Activated CD8-positive, alpha-beta memory T cell treated with anti-CD3 and anti-CD28 coated beads, Interleukin-2, amount 50 U/mL, for 24 hours (primary cell): ENCODE measurements at regions not wholly inside any gene's neighbourhood (a gene's known extent, or its start where the extent isn't known, plus 50 kb on each side); places are given as distances from the start of the nearest gene placed in this dataset.
"Not testable (repeated sequence)": the region's sequence is repeated elsewhere in the genome, so short reads cannot be mapped to it uniquely, and the experiment has no call there.

Experiments used
- DNase-seq: peaks from one replicate; pipeline ENCODE4 v3.0.0-alpha.2; 2020; ENCODE audit errors: extremely low read depth

DNA sequence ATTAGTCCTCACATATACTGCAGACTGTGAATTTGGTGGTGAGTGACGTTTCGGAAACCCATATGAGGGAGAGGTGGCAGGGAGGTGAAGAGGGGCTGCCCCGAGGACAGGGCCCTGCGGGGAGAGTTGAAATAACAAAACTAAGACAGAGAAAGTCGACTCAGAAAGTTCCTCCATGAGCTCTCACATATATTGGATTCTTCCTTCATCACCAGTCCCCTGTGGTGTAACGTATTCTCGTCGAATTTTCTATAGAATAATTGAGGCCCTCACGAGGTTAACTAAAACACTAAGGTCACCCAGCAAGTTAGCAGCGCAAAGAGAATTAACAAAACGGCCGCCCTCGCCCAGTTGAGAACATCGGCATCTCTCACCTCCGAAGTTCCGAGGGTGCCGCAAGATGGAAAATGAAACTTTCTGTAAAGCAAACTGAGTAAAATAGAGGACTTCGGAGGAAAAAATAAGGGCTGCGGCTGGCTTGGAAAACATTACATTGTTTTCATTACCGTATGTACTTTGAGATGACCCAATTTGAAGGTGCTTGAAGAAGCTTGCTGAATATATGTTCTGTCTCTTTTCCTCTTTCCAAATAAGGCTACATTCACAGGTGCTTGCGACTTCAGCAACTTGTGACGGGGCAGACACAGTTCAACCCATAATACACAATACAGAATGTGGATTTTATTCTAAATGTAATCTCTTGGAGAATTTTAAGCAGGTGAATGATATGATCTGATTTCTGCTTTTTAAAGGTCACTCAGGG lies 490.9 kb upstream of the JARID2 start:
- no peak for DNase-seq

DNA sequence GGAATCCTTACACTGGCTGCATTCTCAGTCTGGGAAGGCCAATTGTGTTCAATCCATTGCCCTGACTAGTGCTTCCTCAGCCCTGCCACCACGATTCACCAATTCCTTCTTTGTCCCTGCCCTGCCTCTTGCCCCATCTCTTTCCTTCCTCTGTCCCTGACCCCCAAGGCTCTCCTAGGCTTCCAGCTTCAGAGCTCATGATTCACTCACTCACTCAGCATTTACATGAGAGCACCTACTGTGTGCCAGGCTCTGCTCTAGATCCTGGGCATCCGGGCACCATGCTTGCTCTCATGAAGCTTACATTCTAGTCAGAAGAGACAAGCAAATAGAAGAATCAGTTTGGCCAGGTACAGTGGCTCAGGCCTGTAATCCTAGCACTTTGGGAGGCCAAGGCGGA lies 489.5 kb upstream of the JARID2 start:
- DNase-seq, result no peak

DNA sequence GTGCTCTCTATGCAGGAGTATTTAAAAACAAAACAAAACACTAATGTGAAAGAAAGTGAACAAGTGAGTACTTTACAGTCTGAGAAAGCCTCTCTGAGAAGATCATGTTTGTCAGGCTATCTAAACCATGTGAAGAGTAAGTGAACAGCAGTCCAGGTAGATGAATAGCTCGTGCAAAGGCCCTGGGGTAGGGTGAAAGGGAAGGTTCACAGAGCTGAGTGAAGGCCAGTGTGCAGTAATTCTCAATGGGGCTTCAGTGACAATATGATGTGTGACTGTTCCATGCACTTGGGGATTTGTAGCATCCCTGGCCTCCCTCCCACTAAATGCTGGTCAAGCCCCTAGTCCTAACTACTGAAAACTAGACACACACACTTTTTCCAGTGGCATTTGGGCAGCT lies 488.9 kb upstream of the JARID2 start:
- no peak for DNase-seq

DNA sequence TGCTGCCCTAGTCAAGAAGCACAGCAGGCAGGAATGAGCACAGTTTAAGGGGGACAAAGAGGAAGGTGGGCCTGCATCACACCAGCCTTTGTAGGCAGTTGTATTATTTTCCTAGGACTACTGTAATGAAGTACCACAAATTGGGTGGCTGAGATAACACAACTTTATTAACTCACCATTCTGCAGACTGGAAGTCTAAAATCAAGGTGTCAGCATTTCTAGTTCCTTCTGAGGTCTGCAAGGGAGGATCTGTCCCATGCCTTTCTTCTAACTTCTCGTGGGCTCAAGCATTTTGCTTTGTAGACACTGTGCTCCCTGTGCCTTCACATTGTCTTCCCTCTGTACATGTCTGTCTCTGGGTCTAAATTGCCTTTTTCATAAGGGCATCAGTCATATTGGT lies 488.5 kb upstream of the JARID2 start:
- no peak for DNase-seq

DNA sequence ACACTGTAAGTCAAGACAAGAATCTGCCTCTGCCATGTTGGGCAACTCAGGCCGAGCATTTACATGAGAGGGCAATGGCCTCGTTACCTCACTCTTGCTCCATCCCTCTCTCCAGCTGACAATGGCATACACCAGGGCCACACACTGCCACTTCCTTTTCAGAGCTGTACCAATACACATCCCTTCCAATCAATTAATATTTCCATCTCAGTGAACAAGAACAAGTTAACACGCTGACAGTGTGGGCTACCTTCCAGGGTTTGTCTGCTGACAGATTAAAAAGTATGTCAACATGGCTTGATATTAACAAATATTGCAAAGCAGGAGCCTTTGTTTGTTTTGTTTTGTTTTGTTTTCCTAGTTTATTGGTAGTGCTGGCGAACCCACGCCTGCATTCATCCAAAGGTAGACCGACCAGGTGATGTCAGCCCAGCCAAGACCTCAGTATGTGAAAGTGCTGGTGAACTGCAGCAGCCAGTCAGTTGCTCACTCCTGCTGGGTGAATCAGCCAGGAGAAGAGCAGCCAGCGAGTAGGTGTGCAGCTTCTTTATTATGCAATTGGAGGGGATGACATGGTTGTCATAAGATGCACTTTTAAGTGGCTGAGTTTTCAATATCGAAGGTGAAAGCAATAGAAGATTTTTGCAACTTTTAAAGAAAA lies 487.3 kb upstream of the JARID2 start:
- no peak for DNase-seq

DNA sequence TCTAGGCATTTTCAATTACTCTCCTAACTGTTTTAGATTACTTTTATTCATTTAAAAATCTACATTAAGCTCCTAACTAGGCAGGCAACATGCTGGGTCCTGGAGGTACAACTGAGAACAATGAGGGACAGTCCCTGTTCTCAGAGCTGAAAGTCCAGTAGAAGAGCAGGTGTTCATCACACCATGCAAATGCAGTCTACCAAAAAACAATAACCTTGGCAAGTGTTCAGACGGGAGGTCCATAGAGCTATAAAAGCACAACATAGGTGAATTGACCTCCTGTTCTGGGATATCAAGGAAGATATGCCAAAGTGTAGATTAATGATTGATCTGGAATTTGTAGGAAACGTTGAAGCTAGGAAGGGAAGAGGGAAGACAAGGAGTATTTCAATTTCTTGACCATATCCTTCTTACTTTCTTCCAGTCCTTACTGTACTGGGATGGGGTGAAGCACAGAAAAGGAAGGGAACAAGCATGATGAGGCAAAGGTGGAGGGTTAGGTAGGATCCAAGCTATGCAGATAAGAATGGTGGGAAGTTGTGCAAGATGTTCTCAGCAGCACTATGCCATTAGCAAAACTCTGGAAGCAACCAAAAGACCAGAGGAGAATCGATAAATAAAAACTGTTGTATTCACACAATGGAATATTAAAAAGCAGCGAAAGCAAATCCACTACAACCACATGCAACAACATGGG lies 485.7 kb upstream of the JARID2 start:
- DNase-seq, result no peak

DNA sequence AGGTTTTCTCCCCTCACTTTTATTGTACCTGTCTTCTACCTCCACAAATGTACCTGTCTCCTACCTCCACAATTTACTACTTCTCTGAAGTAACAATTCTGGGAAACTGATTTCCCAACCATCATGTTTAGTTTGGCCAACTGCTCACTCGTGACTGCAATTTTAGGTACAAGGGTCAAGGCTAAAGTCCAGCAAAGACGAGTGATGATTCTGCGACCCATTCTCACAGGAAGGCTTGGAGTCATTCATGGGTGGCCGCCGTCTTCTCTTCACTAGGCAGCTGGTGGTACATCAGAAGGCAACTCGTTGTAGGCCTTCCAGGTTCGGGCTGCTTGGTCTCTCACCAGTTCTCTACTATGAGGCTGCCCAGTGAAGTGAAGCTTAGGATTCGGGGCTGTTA lies 483.8 kb upstream of the JARID2 start:
- no peak for DNase-seq

DNA sequence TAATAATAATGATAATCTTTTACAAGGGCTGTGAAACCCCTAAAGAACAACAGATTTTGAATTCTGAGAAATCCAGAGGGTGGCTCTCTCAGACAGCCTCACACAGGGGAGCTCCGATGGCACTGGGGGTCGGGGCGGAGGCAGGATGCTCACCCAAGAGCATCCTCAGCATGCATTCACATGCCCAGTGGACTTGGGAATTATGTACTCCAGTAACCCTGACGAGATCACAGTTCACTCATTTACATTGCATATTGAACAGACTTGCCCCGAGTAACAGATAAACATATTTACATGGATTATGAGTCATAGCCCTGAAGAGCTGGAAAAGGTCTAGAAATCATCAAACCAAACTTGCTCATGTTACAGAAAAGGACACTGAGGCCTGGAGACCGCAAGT lies 482.7 kb upstream of the JARID2 start:
- no peak for DNase-seq

DNA sequence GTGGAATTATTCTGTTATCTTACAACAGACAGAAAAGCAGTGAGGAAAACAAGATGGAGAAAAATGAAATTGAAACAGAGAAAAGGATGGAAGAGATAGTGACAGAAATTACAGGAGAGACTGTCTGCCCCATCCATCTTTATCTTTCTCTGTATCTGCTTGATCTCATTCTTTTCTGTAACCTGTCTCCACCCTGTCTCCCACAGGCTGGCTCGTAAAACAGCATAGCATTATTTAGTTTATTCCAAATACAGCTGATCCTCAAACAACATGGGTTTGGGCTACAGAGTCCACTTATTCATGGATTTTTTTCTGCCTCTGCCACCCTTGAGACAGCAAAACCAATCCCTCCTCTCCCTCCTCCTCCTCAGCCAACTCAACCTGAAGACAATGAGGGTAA lies 482.3 kb upstream of the JARID2 start:
- no peak for DNase-seq

DNA sequence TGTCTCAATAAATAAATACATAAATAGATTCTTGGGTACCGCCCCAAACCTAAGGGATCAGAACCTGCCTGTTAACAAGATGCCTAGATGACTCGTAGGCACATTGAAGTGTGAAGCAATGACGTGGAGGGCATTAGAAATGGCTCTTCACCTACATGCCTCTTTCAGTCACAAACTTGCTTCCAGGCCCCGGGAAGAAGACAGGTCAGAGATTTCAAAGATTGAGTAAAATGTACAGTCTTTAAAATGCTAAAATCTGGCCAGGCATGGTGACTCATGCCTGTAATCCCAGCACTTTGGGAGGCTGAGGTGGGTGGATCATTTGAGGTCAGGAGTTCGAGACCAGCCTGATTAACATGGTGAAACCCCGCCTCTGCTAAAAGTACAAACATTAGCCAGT lies 480.8 kb upstream of the JARID2 start:
- no peak for DNase-seq

DNA sequence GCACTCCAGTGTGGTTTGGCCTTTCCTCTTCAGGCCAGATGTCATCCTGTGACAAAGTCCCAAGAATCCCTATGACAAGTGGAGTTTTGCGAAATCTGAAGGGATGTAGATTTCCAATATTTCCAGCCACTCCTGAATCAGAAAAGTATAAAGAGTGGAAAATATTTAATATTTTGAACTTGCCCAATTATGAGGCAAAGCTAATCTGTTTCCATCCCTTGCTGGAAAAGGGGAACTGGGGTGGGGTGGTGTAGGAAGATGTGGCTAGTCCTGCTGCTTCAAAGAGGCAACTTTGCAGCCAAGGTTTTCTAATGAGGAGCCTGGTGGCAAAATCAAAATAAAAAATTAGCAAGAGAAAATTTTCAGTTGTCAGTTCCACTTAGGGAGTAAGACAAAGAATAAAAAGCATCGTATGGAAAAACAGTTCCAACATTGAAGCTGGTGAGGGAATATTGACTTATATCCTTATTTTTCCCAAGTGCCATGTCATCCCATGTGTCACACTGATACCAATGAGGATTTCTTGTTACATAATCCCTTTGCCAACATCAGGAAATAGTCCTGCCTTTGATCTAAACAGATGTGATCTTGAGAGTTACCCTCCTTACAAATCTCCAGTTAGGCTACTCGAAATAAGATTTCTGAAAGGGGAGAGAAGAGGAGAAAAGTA lies 480.0 kb upstream of the JARID2 start:
- DNase-seq, result no peak

DNA sequence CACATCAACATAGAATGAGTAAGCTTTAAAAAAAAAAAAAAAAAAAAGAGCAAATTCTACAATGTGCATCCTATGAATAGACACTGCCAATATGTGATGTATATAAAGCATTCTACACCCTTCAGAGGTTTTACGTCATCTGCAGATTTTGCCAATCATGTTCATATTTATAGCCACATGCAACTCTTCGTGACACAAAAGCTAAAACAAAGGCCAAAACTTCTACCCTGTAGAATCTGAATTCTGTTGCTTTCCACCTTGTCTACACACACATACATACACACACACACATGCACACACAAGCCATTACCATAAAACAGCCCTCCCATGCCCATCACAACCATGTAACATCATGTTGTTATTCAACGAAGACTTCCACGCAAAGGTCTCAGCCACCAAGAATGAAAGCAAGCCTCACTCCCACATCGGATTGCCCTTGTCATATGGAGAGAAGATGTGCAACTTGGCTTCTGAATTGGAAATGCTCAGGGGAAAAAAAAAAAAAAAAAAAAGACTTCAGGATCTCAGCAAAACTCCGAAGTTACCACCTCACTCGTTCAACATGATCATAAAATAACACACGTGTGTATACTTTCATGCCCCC lies 479.4 kb upstream of the JARID2 start:
- no peak for DNase-seq

DNA sequence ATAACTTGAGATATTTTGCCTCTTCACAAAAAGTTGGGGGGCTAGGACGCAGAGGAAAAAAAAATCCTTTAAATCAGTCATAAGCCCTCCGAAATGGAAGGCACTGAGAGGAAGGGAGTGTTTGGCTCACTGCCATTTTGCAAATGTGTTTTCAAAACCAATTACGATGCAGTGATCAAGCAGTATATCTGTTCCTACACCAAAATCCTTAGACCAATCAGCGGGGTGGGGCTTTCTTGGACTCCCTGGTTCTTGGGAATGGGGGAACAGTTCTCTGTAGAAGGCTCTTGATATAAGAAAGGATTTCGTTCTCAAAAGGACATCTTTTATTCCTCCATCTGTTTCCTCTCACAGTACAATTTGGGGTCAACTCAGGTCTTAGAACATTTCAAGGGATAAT lies 478.6 kb upstream of the JARID2 start:
- DNase-seq, result no peak

DNA sequence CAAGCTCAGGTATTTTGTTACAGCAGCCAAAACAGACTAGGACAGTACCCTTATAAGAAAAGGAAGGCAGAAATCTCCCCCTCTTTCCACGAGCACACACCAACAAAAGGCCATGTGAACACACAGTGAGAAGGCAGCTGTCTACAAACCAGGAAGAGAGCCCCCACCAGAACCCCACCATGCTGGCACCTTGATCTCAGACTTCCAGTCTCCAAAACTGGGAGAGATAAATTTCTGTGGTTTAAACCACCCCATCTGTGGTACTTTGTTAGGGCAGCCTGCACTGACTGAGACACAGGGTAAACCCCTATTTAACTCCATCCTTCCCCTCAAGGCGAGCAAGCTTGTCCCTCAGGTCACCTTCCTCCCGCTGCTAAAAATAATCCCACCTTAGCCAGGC lies 475.8 kb upstream of the JARID2 start:
- DNase-seq, result no peak

DNA sequence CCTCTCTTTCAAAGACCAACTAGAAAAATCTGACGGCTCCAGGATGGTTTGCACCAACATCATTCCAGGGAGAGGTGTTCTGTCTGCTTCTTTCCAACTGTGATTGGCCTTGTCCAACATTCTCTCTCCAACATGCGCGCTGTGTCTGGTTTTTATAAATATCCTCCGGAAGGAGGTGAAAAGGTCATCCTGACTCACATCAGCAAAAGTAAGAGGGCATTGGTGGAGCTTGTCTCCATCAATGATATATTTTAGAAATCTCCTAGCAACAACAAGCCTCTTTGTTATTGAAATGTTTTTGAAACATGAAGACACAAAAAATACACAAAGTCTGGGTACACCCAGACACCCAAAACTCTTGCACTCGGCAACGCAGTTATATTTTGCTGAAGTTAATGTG lies 475.3 kb upstream of the JARID2 start:
- DNase-seq, result no peak

DNA sequence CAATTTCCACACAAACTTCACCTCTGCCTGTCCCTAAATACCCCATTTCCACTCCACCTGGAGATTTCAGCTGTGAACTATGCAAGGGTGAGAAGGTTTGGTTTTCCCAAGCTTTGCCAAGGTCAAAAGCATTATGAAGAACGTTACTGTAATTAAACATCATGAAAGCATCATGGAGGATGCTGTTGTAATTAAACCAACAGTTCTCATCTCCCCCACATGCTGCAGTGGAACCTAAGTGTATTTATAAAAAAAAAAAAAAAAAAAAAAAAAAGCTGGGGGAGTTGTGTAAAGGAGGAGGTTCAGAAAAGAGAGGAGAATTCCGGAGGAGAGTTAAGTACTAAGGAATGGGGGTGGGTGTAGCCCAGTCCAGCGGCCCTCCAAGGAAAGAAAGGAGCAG lies 474.9 kb upstream of the JARID2 start:
- DNase-seq, result no peak

DNA sequence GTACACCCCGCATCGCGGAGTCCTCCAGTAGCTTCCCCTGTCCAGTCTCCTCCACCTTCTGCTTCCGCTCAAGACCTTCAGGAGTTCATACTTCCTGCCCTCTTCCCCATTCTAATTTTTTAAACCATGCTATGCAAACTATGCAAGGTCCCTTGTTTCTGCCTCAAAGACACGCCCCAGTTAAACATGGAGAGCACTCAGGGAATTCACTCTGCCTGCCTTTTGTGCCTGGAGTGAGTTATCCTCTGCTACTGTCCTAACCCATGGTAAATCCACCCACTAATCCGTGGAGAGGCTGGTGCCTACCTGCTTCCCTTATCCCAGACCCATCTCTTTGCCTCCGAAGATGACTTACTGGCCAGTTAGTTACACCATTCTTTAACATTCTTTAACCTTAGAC lies 473.7 kb upstream of the JARID2 start:
- DNase-seq, result no peak

DNA sequence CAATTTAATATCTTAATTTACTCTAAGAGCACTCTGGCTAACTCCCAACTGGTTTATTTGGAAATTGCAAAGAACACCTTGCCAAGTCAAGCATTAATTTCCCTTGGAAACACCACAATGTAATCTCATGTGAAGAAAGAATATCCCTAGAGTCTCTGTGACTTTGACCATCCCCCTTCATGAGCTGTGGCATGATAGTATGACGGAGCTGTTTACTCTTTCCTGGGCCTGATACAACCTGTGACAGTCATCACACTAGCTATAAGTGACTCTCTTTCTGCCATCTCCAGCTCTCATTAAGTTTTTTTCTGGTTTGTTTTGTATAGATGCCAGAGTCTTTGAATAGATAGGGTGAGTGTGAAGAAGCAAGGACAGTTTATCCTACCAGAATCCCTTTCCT lies 470.3 kb upstream of the JARID2 start:
- DNase-seq, result no peak

DNA sequence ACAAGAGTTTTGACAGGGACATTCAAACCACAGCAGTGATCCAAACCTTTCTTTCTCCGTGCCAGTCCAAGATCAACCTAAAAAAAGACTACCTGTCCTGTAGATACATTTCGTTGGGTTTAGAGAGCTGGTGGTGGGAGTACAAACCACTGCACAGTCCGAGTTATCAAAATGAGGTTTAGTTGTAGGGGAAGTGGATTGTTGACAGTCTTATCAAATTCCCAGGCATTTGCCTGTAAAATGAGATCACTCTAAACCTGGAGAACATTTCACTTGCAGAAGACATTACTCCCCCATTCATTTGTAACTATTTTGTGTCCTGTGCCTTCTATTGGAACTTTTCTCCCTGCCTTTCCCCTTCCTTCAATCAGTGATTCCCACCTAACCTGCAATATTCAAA lies 469.6 kb upstream of the JARID2 start:
- DNase-seq, result no peak

DNA sequence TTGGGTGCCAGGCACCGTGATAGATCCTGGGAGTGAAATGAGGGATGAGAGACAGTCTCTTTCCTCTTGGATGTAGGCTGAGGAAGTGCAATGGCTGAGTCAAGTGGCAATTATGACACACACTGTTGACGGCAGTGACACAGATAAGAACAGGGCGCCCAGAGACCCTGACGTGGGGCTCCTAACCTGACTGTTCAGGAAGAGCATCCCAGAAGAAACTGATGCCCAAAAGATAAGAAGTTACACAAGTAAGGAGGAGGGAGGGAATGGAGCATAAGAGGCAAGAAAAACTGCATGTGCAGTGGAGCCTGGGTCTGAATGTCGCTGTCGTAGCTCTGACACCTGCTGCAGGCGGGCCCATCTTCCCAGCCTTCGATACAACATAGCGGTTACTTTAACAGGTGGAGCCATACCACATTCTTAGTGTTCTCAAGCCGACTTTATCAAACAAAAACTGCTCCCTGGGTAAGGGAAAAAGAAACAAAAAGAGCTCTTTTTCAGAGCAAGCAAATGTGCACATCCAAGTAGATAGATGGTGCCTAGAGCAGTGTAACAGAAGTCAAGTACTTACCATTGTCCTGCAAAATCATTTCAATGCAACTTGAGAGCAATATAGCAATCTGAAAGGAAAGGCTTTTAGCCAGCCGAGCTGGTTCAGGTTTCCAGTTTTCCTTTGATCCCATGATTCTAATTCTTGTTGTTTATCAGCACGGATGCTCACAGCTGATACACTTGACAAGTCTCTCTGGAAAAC lies 463.9 kb upstream of the JARID2 start:
- no peak for DNase-seq

DNA sequence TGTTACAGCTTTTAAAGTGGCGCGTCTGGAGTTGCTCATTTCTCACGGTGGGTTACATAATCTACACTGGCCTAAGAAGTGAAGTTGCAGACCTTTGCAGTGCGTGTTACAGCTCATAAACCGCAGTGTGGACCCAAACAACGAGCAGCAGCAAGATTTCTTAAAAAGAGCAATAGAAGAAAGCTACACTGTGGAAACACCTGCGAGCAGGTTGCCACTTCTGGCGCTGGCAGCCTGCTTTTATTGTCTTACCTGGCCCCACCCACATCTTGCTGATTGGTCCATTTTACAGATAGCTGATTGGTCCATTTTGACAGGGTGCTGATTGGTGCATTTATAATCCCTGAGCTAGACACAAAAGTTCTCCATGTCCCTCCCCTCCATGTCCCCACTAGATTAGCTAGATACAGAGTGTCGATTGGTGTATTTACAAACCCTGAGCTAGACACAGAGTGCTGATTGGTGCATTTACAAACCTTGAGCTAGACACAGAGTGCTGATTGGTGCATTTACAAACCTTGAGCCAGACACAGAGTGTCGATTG lies 462.9 kb upstream of the JARID2 start:
- not testable (repeated sequence) for DNase-seq
